ENCODE measurements at regions not wholly inside any gene's neighbourhood (a gene's known extent, or its start where the extent isn't known, plus 50 kb on each side); places are given as distances from the start of the nearest gene placed in this dataset.

GRCh38 chr7:127527561-127527960 is 57.8 kb downstream of the GCC1 start:
- TF ChIP-seq CTCF (IDR thresholded peaks at IDR 0.05) (no peak), EZH2 (IDR thresholded peaks at IDR 0.05) (no peak), EZH2phosphoT487 (IDR thresholded peaks at IDR 0.05) (no peak)

Measured in neural progenitor cell (in vitro differentiated cells).